Amniotic epithelial cell (primary cell): ENCODE measurements at regions not wholly inside any gene's neighbourhood (a gene's known extent, or its start where the extent isn't known, plus 50 kb on each side); places are given as distances from the start of the nearest gene placed in this dataset.

Source experiments
- DNase-seq: peaks from one replicate; pipeline ENCODE4 v3.0.0-alpha.2; 2010; ENCODE audit warnings: low read depth

- DNase-seq: no peak
Observed at GRCh38 chr1:235059221-235059620, 69.4 kb downstream of the TOMM20 start.

GRCh38 chr1:235058695-235059094 is 69.9 kb downstream of the TOMM20 start:
- no peak for DNase-seq

GRCh38 chr1:235057385-235058306 is 71.0 kb downstream of the TOMM20 start:
- DNase-seq: no peak

GRCh38 chr1:235056937-235057336 is 71.7 kb downstream of the TOMM20 start:
- no peak for DNase-seq

- no peak for DNase-seq
Observed at GRCh38 chr1:235054936-235055335, 73.7 kb downstream of the TOMM20 start.

- DNase-seq: no peak
Observed at GRCh38 chr1:235054466-235054865, 74.2 kb downstream of the TOMM20 start.

- peak; percentile 47 for DNase-seq
Observed at GRCh38 chr1:235052067-235053008, 76.3 kb downstream of the TOMM20 start.

- no peak for DNase-seq
Observed at GRCh38 chr1:235051521-235051920, 77.1 kb downstream of the TOMM20 start.

- peak; percentile 84 for DNase-seq
Observed at GRCh38 chr1:235050911-235051360, 77.7 kb downstream of the TOMM20 start.

- DNase-seq: peak; percentile 98
Observed at GRCh38 chr1:235049716-235050378, 78.8 kb downstream of the TOMM20 start.

- DNase-seq: no peak
Observed at GRCh38 chr1:235049217-235049616, 79.4 kb downstream of the TOMM20 start.

- DNase-seq: no peak
Observed at GRCh38 chr1:235047331-235047871, 81.2 kb downstream of the TOMM20 start.

GRCh38 chr1:235045921-235046601 is 82.6 kb downstream of the TOMM20 start:
- no peak for DNase-seq

- peak; percentile 84 for DNase-seq
Observed at GRCh38 chr1:235045034-235045690, 83.5 kb downstream of the TOMM20 start.

GRCh38 chr1:235043234-235043633 is 85.4 kb downstream of the TOMM20 start:
- no peak for DNase-seq

GRCh38 chr1:235038701-235039100 is 89.9 kb downstream of the TOMM20 start:
- DNase-seq: no peak

- DNase-seq: no peak
Observed at GRCh38 chr1:235035928-235036327, 92.7 kb downstream of the TOMM20 start.

- DNase-seq: no peak
Observed at GRCh38 chr1:235030919-235031596, 97.6 kb downstream of the TOMM20 start.

GRCh38 chr1:235027862-235028250 is 100.8 kb downstream of the TOMM20 start:
- no peak for DNase-seq
